Amniotic epithelial cell (primary cell): ENCODE measurements at regions not wholly inside any gene's neighbourhood (a gene's known extent, or its start where the extent isn't known, plus 50 kb on each side); places are given as distances from the start of the nearest gene placed in this dataset.

Experiments used
- DNase-seq: peaks from one replicate; pipeline ENCODE4 v3.0.0-alpha.2; 2010; ENCODE audit warnings: low read depth

GRCh38 chr5:89301321-89302025, 418.5 kb upstream of the MEF2C start:
- DNase-seq: no peak

GRCh38 chr5:89300426-89300970, 417.5 kb upstream of the MEF2C start:
- DNase-seq: no peak

- no peak for DNase-seq
These were observed 417.0 kb upstream of the MEF2C start for GRCh38 chr5:89299998-89300397.

DNA sequence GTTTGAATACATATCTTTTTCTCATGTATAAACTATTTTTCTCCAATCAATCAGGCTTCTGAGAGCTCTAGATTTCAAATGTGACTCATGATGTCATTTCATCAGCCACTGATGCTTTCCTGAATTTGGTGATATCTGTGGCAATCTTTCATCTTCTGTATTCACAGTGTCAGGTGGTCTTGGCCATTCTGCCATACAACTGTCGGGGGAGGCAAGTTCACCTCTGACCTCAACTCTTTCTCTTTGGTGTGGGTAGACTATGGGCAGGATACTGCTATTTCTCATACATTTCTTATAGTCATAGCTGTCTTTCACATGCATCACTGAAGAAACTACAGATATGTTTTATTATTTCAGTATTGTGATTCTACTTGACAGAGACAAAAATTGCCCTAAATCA, 414.1 kb upstream of the MEF2C start:
- DNase-seq: no peak

DNA sequence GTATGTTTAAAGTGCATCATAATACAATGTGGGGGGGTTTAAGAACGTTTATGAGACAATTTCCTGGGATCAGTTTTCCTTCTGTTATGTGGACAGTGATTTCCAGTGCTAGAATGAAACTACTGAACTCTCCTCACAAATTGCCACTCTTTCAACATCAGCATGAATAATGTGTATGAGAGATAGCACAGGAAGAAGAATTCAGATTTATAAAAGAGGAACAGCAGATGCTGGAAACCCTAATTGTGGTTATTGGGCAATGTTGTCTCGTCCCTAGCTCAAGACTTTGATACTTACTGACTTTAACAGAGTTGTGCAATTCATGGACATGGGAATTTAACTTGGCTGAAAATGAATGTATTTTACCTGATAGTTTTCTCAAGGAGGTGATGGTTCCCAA, 410.8 kb upstream of the MEF2C start:
- DNase-seq: peak; percentile 82

- DNase-seq: no peak
These were observed 409.5 kb upstream of the MEF2C start for GRCh38 chr5:89292487-89292886.

- peak; percentile 32 for DNase-seq
These were observed 406.6 kb upstream of the MEF2C start for GRCh38 chr5:89289604-89290003.

DNA sequence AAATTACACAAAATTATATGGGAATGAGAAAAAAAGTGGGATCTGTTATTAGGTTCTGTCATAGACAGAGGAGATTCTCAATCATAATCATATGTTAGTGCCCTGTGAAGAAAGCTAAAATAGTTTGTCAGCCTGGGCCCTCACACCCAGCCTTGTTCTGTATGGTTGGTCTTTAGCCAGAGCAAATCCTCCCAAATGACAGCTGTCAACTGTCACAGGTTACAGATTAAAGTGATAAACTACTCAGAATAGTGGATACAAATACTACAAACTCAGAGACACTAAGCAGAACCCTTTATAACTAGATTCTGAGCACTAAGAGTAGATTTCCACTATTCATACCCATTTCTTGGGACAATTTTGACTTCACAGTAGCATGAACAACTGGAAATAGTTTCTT, 405.0 kb upstream of the MEF2C start:
- no peak for DNase-seq

- DNase-seq: no peak
These were observed 403.3 kb upstream of the MEF2C start for GRCh38 chr5:89286320-89286719.

- DNase-seq: no peak
These were observed 400.9 kb upstream of the MEF2C start for GRCh38 chr5:89283728-89284493.

GRCh38 chr5:89282554-89283510, 399.8 kb upstream of the MEF2C start:
- DNase-seq: peak; percentile 48

GRCh38 chr5:89281766-89282553, 399.0 kb upstream of the MEF2C start:
- no peak for DNase-seq

DNA sequence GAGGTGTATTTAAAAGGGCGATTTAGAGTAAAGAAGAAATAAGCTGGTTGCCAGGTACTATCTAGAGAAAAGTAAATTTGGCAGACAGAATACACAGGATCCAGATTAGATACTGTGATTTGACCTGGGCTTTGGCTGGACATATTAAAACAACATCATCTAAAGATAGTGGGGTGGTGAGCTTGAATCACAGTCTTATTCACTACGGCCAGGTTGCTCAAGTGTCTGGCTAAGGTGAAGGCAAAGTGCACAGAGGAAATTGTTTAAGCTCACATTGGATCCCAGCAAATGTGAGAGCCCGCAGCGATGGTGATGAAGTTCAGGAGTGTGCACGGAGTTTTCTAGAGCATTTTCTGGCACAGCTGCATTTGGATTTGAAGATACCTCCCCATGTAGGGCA, 398.2 kb upstream of the MEF2C start:
- no peak for DNase-seq

- DNase-seq: no peak
These were observed 397.4 kb upstream of the MEF2C start for GRCh38 chr5:89280103-89281037.

DNA sequence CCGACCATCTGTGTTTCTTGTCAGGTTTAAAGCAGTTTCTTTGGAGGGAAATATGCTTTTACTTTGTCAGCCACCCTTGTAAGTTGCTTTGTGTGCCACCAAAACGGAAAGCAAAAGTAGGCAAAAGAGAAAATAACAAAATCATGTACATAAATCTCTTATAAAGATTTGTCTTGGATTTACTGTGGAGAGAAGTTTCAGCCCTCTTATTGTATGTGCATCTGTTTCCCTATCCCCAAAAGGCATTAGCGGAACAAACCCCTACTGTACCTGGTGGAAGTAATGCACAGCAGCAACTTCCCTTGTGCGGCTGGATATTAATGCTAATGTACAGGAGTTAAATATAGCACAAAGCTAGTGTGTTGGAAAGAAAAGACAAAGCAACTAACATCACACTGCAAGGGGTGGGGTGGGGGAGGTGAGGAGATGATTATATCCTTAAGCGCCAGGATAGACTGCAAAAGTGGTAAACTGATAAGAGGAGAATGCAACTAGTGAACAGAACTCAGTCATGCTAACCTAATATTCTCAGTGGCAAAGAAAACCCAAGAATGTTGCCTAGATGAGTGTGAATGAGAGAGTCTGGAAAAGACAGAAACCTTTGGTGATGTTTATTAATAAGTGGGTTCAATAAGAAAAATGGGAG, 396.5 kb upstream of the MEF2C start:
- no peak for DNase-seq

DNA sequence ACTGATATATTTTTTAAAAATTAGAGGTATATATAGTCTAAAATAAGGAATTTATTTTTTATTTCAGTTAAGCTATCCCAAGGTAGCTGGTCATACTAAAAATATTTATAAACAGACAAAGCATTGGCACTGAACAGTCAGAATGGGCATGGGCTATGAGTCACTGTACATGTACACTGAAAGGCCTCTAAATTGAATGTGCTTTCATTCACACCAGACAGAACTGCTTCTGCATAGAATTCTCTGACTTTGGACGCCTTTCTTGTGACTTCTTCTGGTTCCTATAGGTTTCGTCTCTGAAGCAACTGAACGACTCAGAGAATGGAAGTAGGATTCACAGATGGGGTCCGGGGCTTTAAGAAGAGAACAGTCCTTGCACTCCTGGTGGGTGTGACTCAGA, 394.8 kb upstream of the MEF2C start:
- no peak for DNase-seq

GRCh38 chr5:89276566-89277305, 393.8 kb upstream of the MEF2C start:
- no peak for DNase-seq

GRCh38 chr5:89275066-89275855, 392.3 kb upstream of the MEF2C start:
- DNase-seq: no peak
